Erythroblast (primary cell): ENCODE measurements at regions not wholly inside any gene's neighbourhood (a gene's known extent, or its start where the extent isn't known, plus 50 kb on each side); places are given as distances from the start of the nearest gene placed in this dataset.

Experiments used
- GATA1 ChIP-seq: IDR thresholded peaks from 2 replicates; pipeline ENCODE4 v1.6.1; 2011; ENCODE audit warnings: low read depth, mild to moderate bottlenecking, control low read depth, low read length, moderate library complexity
- POLR2A ChIP-seq: IDR thresholded peaks from 2 replicates; pipeline ENCODE4 v1.6.1; 2011; ENCODE audit warnings: mild to moderate bottlenecking, low read length

DNA sequence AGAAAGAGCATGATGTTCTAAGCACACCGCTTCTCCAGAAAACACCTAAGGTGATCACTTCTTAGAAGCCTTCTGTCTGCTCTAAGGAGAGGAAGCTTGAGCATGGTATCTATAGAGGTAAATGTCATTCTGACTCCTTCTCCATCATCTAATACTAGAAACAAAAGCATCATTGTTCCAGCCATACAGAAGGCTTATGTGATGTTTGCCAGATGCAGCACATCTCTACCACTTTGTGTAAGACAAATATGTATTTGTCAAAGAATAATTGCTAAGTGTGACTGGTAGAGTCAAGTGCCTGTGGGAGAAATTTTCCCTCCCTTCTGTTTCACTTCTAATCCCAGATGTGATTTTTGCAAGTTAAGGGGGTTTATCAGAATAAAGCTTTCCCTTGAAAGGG is 217.1 kb downstream of the HS3ST3A1 start:
- TF ChIP-seq POLR2A, result no peak
- no peak for TF ChIP-seq GATA1
